AG10803 (cell line): ENCODE measurements at regions not wholly inside any gene's neighbourhood (a gene's known extent, or its start where the extent isn't known, plus 50 kb on each side); places are given as distances from the start of the nearest gene placed in this dataset.

Experiments
- DNase-seq: peaks from one replicate; pipeline ENCODE4 v3.0.0; 2010; ENCODE audit warnings: low read depth
- H3K4me3 ChIP-seq: 2 replicates; pipeline ENCODE4 v1.5.1; 2011; ENCODE audit warnings: mild to moderate bottlenecking, low read length, control low read depth
- CTCF ChIP-seq: conservative IDR thresholded peaks from 2 replicates; pipeline ENCODE4 v1.5.1; 2011; ENCODE audit warnings: mild to moderate bottlenecking, low read length, control low read depth, inconsistent platforms

GRCh38 chr16:79792076-79792475 lies 191.5 kb upstream of the MAF start:
- DNase-seq = no peak
- TF ChIP-seq CTCF = no peak
- no peak overlapping the region for H3K4me3 ChIP-seq

GRCh38 chr16:79790854-79791253 lies 190.3 kb upstream of the MAF start:
- no peak overlapping the region for H3K4me3 ChIP-seq
- TF ChIP-seq CTCF = no peak
- no peak for DNase-seq

GRCh38 chr16:79788949-79789348 lies 188.4 kb upstream of the MAF start:
- no peak for DNase-seq
- H3K4me3 ChIP-seq = no peak overlapping the region
- TF ChIP-seq CTCF = no peak

- no peak overlapping the region for H3K4me3 ChIP-seq
- TF ChIP-seq CTCF = no peak
- DNase-seq = no peak
These were observed 185.9 kb upstream of the MAF start for GRCh38 chr16:79786389-79786788.

- DNase-seq = no peak
- no peak for TF ChIP-seq CTCF
- H3K4me3 ChIP-seq = no peak overlapping the region
These were observed 183.5 kb upstream of the MAF start for GRCh38 chr16:79784007-79784406.

- TF ChIP-seq CTCF = no peak
- H3K4me3 ChIP-seq = no peak overlapping the region
- no peak for DNase-seq
These were observed 177.1 kb upstream of the MAF start for GRCh38 chr16:79777679-79778078.

- TF ChIP-seq CTCF = peak; percentile 26
- H3K4me3 ChIP-seq = no peak overlapping the region
- peak; percentile 58 for DNase-seq
These were observed 175.8 kb upstream of the MAF start for GRCh38 chr16:79776243-79776847.
